ENCODE measurements at regions not wholly inside any gene's neighbourhood (a gene's known extent, or its start where the extent isn't known, plus 50 kb on each side); places are given as distances from the start of the nearest gene placed in this dataset.

DNA sequence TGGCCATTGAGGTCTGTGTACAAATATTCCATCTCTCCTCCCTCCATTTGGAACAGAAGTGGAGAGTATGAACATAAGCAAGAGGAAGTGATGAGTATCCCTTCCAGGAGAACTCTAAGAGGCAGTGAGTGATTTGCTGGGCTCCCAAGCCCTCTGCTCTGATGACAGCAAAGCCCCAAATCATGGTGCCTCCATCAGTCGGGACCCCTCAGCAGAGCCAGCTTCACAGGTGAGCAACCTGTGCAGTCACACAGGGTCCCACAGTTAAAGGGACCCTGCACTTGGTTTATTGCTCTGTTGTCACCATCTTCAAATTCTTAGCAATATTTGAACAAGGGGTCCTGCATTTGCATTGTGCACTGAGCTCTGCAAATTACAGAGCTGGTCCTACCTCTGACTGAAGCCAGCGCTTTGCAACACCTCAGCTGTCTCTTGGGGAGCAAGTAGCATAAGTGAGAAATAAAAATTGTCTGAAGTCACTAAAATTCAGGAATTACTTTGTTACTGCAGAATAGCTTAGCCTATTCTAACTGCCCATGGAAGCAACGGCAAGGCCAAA lies 466.4 kb downstream of the MN1 start:
- Histone ChIP-seq H3K27ac (no peak overlapping the region), H3K79me2 (no peaks in the 10 kb centered on the region), H3K27me3 (ENCODE audit: control insufficient read depth, insufficient read depth, low read length) (no peaks in the 10 kb centered on the region), H3K4me2 (ENCODE audit: low read length) (no peak overlapping the region), H3K9me3 (ENCODE audit: control insufficient read depth, low read length) (no peaks in the 10 kb centered on the region), H3K9ac (no peak overlapping the region), H3K4me1 (no peaks in the 10 kb centered on the region), H3K36me3 (ENCODE audit: control insufficient read depth, insufficient read depth, low read length) (no peaks in the 10 kb centered on the region), H3K4me3 (ENCODE audit: low read depth, low read length) (no peak overlapping the region), H2AFZ (no peak overlapping the region)
- TF ChIP-seq, protein P1, sequence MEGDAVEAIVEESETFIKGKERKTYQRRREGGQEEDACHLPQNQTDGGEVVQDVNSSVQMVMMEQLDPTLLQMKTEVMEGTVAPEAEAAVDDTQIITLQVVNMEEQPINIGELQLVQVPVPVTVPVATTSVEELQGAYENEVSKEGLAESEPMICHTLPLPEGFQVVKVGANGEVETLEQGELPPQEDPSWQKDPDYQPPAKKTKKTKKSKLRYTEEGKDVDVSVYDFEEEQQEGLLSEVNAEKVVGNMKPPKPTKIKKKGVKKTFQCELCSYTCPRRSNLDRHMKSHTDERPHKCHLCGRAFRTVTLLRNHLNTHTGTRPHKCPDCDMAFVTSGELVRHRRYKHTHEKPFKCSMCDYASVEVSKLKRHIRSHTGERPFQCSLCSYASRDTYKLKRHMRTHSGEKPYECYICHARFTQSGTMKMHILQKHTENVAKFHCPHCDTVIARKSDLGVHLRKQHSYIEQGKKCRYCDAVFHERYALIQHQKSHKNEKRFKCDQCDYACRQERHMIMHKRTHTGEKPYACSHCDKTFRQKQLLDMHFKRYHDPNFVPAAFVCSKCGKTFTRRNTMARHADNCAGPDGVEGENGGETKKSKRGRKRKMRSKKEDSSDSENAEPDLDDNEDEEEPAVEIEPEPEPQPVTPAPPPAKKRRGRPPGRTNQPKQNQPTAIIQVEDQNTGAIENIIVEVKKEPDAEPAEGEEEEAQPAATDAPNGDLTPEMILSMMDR (IDR thresholded peaks at IDR 0.05): no peak

GRCh38 chr22:27336151-27337090 lies 465.1 kb downstream of the MN1 start:
- Histone ChIP-seq H3K36me3 (ENCODE audit: control insufficient read depth, insufficient read depth, low read length) (no peaks in the 10 kb centered on the region), H3K9me3 (ENCODE audit: control insufficient read depth, low read length) (no peaks in the 10 kb centered on the region), H3K4me2 (ENCODE audit: low read length) (no peak overlapping the region), H3K9ac (no peak overlapping the region), H3K4me1 (no peaks in the 10 kb centered on the region), H3K27ac (no peak overlapping the region), H3K4me3 (ENCODE audit: low read depth, low read length) (no peak overlapping the region), H3K79me2 (no peaks in the 10 kb centered on the region), H3K27me3 (ENCODE audit: control insufficient read depth, insufficient read depth, low read length) (no peaks in the 10 kb centered on the region), H2AFZ (no peak overlapping the region)
- TF ChIP-seq, protein P1 (IDR thresholded peaks at IDR 0.05): no peak

DNA sequence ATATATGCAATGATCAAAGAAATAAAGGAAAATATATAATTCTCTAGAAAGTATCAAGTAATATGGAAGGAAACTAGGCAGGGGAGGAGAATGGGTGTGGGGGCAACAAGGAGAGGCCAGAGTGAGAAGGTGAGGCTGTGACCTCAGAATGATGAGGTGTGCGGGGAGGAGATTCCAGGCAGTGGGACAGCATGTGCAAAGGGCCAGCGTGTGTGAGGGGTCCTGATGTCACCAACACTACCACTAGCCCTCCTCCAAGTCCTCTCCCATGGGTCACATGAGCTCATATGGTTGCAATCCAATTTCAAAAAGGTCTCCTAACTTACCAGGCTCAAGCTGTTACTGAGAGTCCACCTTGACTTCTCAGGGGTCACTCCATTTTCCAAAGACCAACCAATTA lies 463.9 kb downstream of the MN1 start:
- TF ChIP-seq, protein P1 (IDR thresholded peaks at IDR 0.05): no peak
- H3K4me3 ChIP-seq (ENCODE audit: low read depth, low read length): no peak overlapping the region
- no peak overlapping the region for H3K9ac ChIP-seq
- H3K79me2 ChIP-seq: no peaks in the 10 kb centered on the region
- no peak overlapping the region for H2AFZ ChIP-seq
- H3K27ac ChIP-seq: no peak overlapping the region
- no peaks in the 10 kb centered on the region for H3K9me3 ChIP-seq (ENCODE audit: control insufficient read depth, low read length)
- H3K36me3 ChIP-seq (ENCODE audit: control insufficient read depth, insufficient read depth, low read length): no peaks in the 10 kb centered on the region
- no peaks in the 10 kb centered on the region for H3K27me3 ChIP-seq (ENCODE audit: control insufficient read depth, insufficient read depth, low read length)
- no peak overlapping the region for H3K4me2 ChIP-seq (ENCODE audit: low read length)
- no peaks in the 10 kb centered on the region for H3K4me1 ChIP-seq

DNA sequence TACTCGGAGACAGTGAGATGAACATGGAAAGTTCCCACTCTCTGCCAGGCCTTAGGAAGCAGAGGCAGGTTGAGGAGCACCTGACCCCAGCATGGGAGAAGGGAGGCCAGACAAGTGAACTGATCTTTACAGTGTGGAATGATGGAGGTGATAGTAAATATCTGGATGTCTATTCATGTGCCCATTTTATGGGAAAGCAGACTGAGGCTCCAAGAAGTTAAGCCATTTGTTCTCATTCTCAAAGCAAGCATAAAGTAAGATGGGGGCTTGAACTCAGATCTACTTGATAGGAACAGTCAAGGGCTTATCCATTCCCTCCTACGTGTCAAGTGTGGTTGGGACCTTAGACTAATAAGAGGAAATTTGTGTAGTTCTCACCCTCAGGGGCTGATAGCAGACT lies 461.5 kb downstream of the MN1 start:
- no peak overlapping the region for H3K4me2 ChIP-seq (ENCODE audit: low read length)
- no peak overlapping the region for H3K4me3 ChIP-seq (ENCODE audit: low read depth, low read length)
- no peak overlapping the region for H3K9ac ChIP-seq
- no peaks in the 10 kb centered on the region for H3K36me3 ChIP-seq (ENCODE audit: control insufficient read depth, insufficient read depth, low read length)
- no peak overlapping the region for H2AFZ ChIP-seq
- H3K4me1 ChIP-seq: no peaks in the 10 kb centered on the region
- no peak overlapping the region for H3K27ac ChIP-seq
- H3K9me3 ChIP-seq (ENCODE audit: control insufficient read depth, low read length): no peaks in the 10 kb centered on the region
- H3K79me2 ChIP-seq: no peaks in the 10 kb centered on the region
- TF ChIP-seq, protein P1 (IDR thresholded peaks at IDR 0.05): no peak
- no peaks in the 10 kb centered on the region for H3K27me3 ChIP-seq (ENCODE audit: control insufficient read depth, insufficient read depth, low read length)
